ENCODE measurements at regions not wholly inside any gene's neighbourhood (a gene's known extent, or its start where the extent isn't known, plus 50 kb on each side); places are given as distances from the start of the nearest gene placed in this dataset.

GRCh38 chr9:79939819-79940218 lies 368.1 kb downstream of the TLE4 start:
- Histone ChIP-seq H3K79me2 (ENCODE audit: low read length) (no peaks in the 10 kb centered on the region), H3F3A (ENCODE audit: insufficient read depth, low read length) (no peaks in the 10 kb centered on the region), H3K4me2 (ENCODE audit: low read depth, low read length) (no peak overlapping the region), H2AFZ (ENCODE audit: low read length) (no peak overlapping the region), H3K4me3 (ENCODE audit: low read length) (no peak overlapping the region), H3K9me3 (replicated peaks; ENCODE audit: insufficient read depth, low read length) (no peaks in the 10 kb centered on the region), H3K27ac (ENCODE audit: low read length) (no peak overlapping the region), H3K4me1 (ENCODE audit: low read length) (no peaks in the 10 kb centered on the region), H3K9me2 (replicated peaks; ENCODE audit: insufficient read depth, low read length) (no peaks in the 10 kb centered on the region), H3K27me3 (replicated peaks; ENCODE audit: insufficient read depth, low read length) (no peaks in the 10 kb centered on the region), H4K20me1 (ENCODE audit: insufficient read depth, low read length) (no peaks in the 10 kb centered on the region), H3K36me3 (replicated peaks; ENCODE audit: insufficient read depth, low read length) (no peaks in the 10 kb centered on the region), H3K9ac (ENCODE audit: low read length) (no peak overlapping the region)
- no peak for DNase-seq
- TF ChIP-seq EZH2 (optimal IDR thresholded peaks at IDR 0.05; ENCODE audit: low read depth, low read length) (no peak), EZH2phosphoT487 (IDR thresholded peaks at IDR 0.05; ENCODE audit: low read length) (no peak), CTCF (IDR thresholded peaks at IDR 0.05; ENCODE audit: low read length) (no peak)

- Histone ChIP-seq H3K9me2 (replicated peaks; ENCODE audit: insufficient read depth, low read length) (no peaks in the 10 kb centered on the region), H3K9me3 (replicated peaks; ENCODE audit: insufficient read depth, low read length) (no peaks in the 10 kb centered on the region), H4K20me1 (ENCODE audit: insufficient read depth, low read length) (no peaks in the 10 kb centered on the region), H3K36me3 (replicated peaks; ENCODE audit: insufficient read depth, low read length) (no peaks in the 10 kb centered on the region), H3K27me3 (replicated peaks; ENCODE audit: insufficient read depth, low read length) (no peaks in the 10 kb centered on the region), H3K4me2 (ENCODE audit: low read depth, low read length) (no peak overlapping the region), H3F3A (ENCODE audit: insufficient read depth, low read length) (no peaks in the 10 kb centered on the region), H3K27ac (ENCODE audit: low read length) (no peak overlapping the region), H3K79me2 (ENCODE audit: low read length) (no peaks in the 10 kb centered on the region), H3K4me3 (ENCODE audit: low read length) (no peak overlapping the region), H3K4me1 (ENCODE audit: low read length) (no peaks in the 10 kb centered on the region), H2AFZ (ENCODE audit: low read length) (no peak overlapping the region), H3K9ac (ENCODE audit: low read length) (no peak overlapping the region)
- no peak for DNase-seq
- TF ChIP-seq CTCF (IDR thresholded peaks at IDR 0.05; ENCODE audit: low read length) (no peak), EZH2 (optimal IDR thresholded peaks at IDR 0.05; ENCODE audit: low read depth, low read length) (no peak), EZH2phosphoT487 (IDR thresholded peaks at IDR 0.05; ENCODE audit: low read length) (no peak)
Measured at GRCh38 chr9:79936336-79936735, 364.6 kb downstream of the TLE4 start.

GRCh38 chr9:79929285-79929684 lies 357.5 kb downstream of the TLE4 start:
- Histone ChIP-seq H3K9ac (ENCODE audit: low read length) (no peak overlapping the region), H3K9me3 (replicated peaks; ENCODE audit: insufficient read depth, low read length) (no peaks in the 10 kb centered on the region), H2AFZ (ENCODE audit: low read length) (no peak overlapping the region), H3F3A (ENCODE audit: insufficient read depth, low read length) (no peaks in the 10 kb centered on the region), H3K4me1 (ENCODE audit: low read length) (no peaks in the 10 kb centered on the region), H3K4me2 (ENCODE audit: low read depth, low read length) (no peak overlapping the region), H3K9me2 (replicated peaks; ENCODE audit: insufficient read depth, low read length) (no peaks in the 10 kb centered on the region), H3K27me3 (replicated peaks; ENCODE audit: insufficient read depth, low read length) (no peaks in the 10 kb centered on the region), H3K79me2 (ENCODE audit: low read length) (no peaks in the 10 kb centered on the region), H3K27ac (ENCODE audit: low read length) (no peak overlapping the region), H3K36me3 (replicated peaks; ENCODE audit: insufficient read depth, low read length) (no peaks in the 10 kb centered on the region), H3K4me3 (ENCODE audit: low read length) (no peak overlapping the region), H4K20me1 (ENCODE audit: insufficient read depth, low read length) (no peaks in the 10 kb centered on the region)
- no peak for TF ChIP-seq EZH2phosphoT487 (IDR thresholded peaks at IDR 0.05; ENCODE audit: low read length)
- TF ChIP-seq EZH2 (optimal IDR thresholded peaks at IDR 0.05; ENCODE audit: low read depth, low read length) = no peak
- no peak for TF ChIP-seq CTCF (IDR thresholded peaks at IDR 0.05; ENCODE audit: low read length)
- DNase-seq = no peak
